ENCODE measurements at regions not wholly inside any gene's neighbourhood (a gene's known extent, or its start where the extent isn't known, plus 50 kb on each side); places are given as distances from the start of the nearest gene placed in this dataset.
"Not testable (repeated sequence)": the region's sequence is repeated elsewhere in the genome, so short reads cannot be mapped to it uniquely, and the experiment has no call there.

- DNase-seq: no peak
Measured at GRCh38 chr10:78464118-78464855, 430.6 kb downstream of the RPS24 start.

- no peak for DNase-seq
Measured at GRCh38 chr10:78464856-78465267, 431.2 kb downstream of the RPS24 start.

GRCh38 chr10:78465431-78465830 is 431.8 kb downstream of the RPS24 start:
- no peak for DNase-seq

GRCh38 chr10:78467496-78468106 is 433.9 kb downstream of the RPS24 start:
- no peak for DNase-seq

- not testable (repeated sequence) for DNase-seq
Measured at GRCh38 chr10:78468731-78469130, 435.1 kb downstream of the RPS24 start.

- DNase-seq: peak; percentile 64
Measured at GRCh38 chr10:78470267-78471103, 436.8 kb downstream of the RPS24 start.

- no peak for DNase-seq
Measured at GRCh38 chr10:78471326-78471722, 437.7 kb downstream of the RPS24 start.

GRCh38 chr10:78471723-78472550 is 438.3 kb downstream of the RPS24 start:
- DNase-seq: no peak

GRCh38 chr10:78472551-78472890 is 438.9 kb downstream of the RPS24 start:
- no peak for DNase-seq

- DNase-seq: no peak
Measured at GRCh38 chr10:78473006-78473405, 439.3 kb downstream of the RPS24 start.

GRCh38 chr10:78474743-78475142 is 441.1 kb downstream of the RPS24 start:
- DNase-seq: no peak

GRCh38 chr10:78475437-78475836 is 441.8 kb downstream of the RPS24 start:
- DNase-seq: no peak

GRCh38 chr10:78476156-78476555 is 442.5 kb downstream of the RPS24 start:
- no peak for DNase-seq

- DNase-seq: no peak
Measured at GRCh38 chr10:78476844-78477243, 443.2 kb downstream of the RPS24 start.

- no peak for DNase-seq
Measured at GRCh38 chr10:78478919-78479318, 445.3 kb downstream of the RPS24 start.

- no peak for DNase-seq
Measured at GRCh38 chr10:78479467-78479866, 445.8 kb downstream of the RPS24 start.

GRCh38 chr10:78481842-78482241 is 448.2 kb downstream of the RPS24 start:
- DNase-seq: no peak

GRCh38 chr10:78483641-78484040 is 450.0 kb downstream of the RPS24 start:
- no peak for DNase-seq

GRCh38 chr10:78489034-78489433 is 455.4 kb downstream of the RPS24 start:
- DNase-seq: no peak

- no peak for DNase-seq
Measured at GRCh38 chr10:78491812-78492211, 458.1 kb downstream of the RPS24 start.

GRCh38 chr10:78492424-78492823 is 458.8 kb downstream of the RPS24 start:
- DNase-seq: no peak

GRCh38 chr10:78494179-78494578 is 460.5 kb downstream of the RPS24 start:
- no peak for DNase-seq
